BJ (cell line): ENCODE measurements at regions not wholly inside any gene's neighbourhood (a gene's known extent, or its start where the extent isn't known, plus 50 kb on each side); places are given as distances from the start of the nearest gene placed in this dataset.

Experiments used
- CTCF ChIA-PET: fragments of 350-600 bp; formaldehyde crosslinking; extraction: SDS; loops from one replicate; lab custom pipeline; 2021; ENCODE audit warnings: antibody characterized with exemption, inconsistent platforms; lab: Yijun Ruan, JAX
- POLR2A ChIA-PET: fragments of 300-600 bp; sonication (Branson Sonifier 250); formaldehyde crosslinking; extraction: SDS; loops from one replicate; lab custom pipeline; 2021; ENCODE audit warnings: antibody characterized with exemption; lab: Charles Lee
- DNase-seq: peaks from one replicate; pipeline ENCODE4 v3.0.0-alpha.2; 2011; ENCODE audit warnings: low read depth
- H3K27me3 ChIP-seq: 2 replicates; pipeline ENCODE4 v1.6.0; 2011; ENCODE audit warnings: low read length; ENCODE audit not compliant: control insufficient read depth, insufficient read depth
- H3K36me3 ChIP-seq: 2 replicates; pipeline ENCODE4 v1.5.1; 2011; ENCODE audit warnings: low read length; ENCODE audit not compliant: control insufficient read depth, insufficient read depth
- H3K4me3 ChIP-seq: 2 replicates; pipeline ENCODE4 v1.5.1; 2011; ENCODE audit warnings: low read depth, mild to moderate bottlenecking, control low read depth, low read length
- TF ChIP-seq, protein P1 (sequence below): IDR thresholded peaks from 2 replicates; pipeline ENCODE4 v1.5.1; 2011; ENCODE audit warnings: low read depth, mild to moderate bottlenecking, control low read depth, inconsistent platforms, low read length, moderate library complexity; ENCODE audit not compliant: insufficient read depth

DNA sequence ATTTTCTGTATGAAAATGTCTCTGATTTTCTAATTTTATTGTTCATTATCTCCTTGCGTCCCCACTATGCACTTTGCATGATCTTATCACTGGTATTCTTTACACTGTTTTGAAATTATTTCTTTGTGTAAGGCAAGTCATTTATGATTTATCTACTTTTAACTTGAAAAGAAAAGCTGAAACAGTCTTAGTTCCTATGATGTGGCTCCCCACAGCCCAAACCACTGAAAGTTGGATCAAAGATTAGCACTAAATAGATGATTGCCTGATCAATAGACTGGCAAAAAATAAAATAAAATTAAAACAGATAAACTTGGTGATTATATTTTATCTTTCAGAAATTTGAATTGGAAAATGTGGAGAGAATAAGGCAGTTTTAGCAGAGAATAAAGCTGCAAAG lies 1101.9 kb downstream of the PCDH9 start:
- no peak overlapping the region for H3K4me3 ChIP-seq
- CTCF ChIA-PET, result no interaction called here

DNA sequence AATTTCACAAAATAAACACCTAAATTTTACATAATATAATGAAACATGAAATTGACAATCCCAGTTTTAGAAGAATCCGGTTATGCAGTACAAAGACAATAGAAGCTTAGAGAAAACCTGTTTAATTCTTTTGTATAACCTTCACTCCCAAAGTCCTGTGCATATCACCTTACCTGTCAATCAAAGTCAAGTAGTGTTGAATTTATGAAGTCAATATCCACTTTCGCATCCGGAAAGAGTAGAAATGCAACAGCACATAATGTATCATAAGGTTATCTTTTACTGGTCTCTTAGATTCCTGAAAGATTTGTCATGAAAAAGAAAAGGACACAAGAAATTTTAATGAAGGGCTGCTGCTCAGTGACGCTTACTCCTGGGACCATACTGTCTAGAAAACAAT lies 1112.6 kb downstream of the PCDH9 start:
- ChIA-PET POLR2A (no interaction called here), CTCF (no interaction called here)
- Histone ChIP-seq H3K4me3 (no peak overlapping the region), H3K36me3 (no peaks in the 10 kb centered on the region), H3K27me3 (no peaks in the 10 kb centered on the region)
- DNase-seq, result no peak
- TF ChIP-seq, protein P1, sequence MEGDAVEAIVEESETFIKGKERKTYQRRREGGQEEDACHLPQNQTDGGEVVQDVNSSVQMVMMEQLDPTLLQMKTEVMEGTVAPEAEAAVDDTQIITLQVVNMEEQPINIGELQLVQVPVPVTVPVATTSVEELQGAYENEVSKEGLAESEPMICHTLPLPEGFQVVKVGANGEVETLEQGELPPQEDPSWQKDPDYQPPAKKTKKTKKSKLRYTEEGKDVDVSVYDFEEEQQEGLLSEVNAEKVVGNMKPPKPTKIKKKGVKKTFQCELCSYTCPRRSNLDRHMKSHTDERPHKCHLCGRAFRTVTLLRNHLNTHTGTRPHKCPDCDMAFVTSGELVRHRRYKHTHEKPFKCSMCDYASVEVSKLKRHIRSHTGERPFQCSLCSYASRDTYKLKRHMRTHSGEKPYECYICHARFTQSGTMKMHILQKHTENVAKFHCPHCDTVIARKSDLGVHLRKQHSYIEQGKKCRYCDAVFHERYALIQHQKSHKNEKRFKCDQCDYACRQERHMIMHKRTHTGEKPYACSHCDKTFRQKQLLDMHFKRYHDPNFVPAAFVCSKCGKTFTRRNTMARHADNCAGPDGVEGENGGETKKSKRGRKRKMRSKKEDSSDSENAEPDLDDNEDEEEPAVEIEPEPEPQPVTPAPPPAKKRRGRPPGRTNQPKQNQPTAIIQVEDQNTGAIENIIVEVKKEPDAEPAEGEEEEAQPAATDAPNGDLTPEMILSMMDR, result no peak

More for the DNA sequence above, 1101.9 kb downstream of the PCDH9 start:
- Histone ChIP-seq H3K27me3 (no peaks in the 10 kb centered on the region), H3K36me3 (no peaks in the 10 kb centered on the region)
- POLR2A ChIA-PET, result no interaction called here
- DNase-seq, result no peak
- TF ChIP-seq, protein P1, result no peak

DNA sequence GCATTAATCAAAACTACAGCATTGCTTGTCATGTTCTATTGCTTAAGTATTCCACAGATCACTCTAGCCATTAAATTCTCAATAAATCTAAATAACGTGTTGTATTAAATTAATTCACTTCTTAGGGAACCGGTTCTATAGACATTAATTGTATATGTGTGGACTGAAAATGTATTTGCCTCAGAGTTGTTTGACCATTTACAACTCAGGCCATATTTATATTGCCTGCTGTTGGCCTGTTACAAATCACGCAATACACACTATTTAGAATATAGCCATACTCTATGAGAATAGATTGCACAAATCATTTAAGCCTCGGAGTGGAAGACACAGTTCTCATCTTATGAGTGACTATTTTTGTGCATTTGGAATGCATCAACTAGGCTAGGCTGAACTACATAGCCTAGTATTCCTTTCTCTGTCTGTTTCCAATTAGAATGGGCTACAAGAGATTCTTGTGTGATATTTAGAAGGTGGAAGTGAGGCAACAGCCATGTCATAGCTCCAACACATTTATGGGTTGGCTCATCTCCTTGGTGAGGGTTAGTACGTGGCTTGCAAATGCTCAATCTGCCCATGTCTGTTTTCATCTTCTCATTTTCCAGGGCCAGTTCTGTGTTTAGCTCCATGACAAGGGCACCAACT lies 1116.1 kb downstream of the PCDH9 start:
- CTCF ChIA-PET, result no interaction called here

DNA sequence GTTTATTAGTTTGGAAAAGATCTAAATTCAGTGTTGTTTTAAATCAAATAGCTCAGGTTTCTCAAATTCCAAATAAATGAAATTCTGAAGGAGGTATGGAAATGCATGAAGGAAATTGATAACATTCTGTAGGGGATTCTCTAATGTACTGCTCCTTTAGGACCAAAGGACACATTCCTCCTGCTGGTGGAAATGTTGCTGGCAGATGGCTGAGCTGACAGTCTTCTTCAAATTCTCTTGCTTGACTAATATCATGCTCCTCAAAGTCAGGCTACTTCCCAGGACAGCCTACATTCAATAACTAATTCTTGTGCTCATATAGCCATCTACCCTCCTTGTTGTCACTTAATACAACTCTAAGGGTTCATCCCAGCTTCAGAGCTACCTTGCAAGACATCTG lies 1118.5 kb downstream of the PCDH9 start:
- CTCF ChIA-PET, result no interaction called here
- Histone ChIP-seq H3K27me3 (no peaks in the 10 kb centered on the region), H3K36me3 (no peaks in the 10 kb centered on the region), H3K4me3 (no peak overlapping the region)
- POLR2A ChIA-PET, result no interaction called here
- TF ChIP-seq, protein P1, result no peak
- DNase-seq, result no peak

More for the DNA sequence above, 1116.1 kb downstream of the PCDH9 start:
- Histone ChIP-seq H3K27me3 (no peaks in the 10 kb centered on the region), H3K4me3 (no peak overlapping the region), H3K36me3 (no peaks in the 10 kb centered on the region)
- POLR2A ChIA-PET, result no interaction called here
- DNase-seq, result peak; percentile 80
- TF ChIP-seq, protein P1, result no peak

DNA sequence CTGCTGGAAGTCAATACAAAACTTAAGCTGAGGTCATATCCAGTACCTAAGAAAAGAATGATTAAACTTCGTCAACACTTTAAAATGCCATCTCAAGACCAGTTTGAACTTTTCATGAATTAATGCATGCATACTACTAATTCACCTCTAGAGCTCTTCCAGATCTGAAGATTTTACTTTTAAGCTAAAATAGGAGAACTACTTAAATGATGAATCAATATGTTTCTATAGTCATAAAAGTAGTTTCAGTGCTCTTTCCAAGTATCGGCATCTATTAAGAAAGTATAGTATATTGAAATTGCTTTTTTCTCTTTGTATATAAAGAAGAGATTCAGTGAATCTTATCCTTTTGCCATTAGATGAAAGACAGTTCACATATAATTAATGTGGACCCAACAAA lies 1123.9 kb downstream of the PCDH9 start:
- ChIA-PET POLR2A (no interaction called here), CTCF (no interaction called here)
- Histone ChIP-seq H3K27me3 (no peaks in the 10 kb centered on the region), H3K4me3 (no peak overlapping the region), H3K36me3 (no peaks in the 10 kb centered on the region)
- TF ChIP-seq, protein P1, result no peak
- no peak for DNase-seq
